ENCODE measurements at regions not wholly inside any gene's neighbourhood (a gene's known extent, or its start where the extent isn't known, plus 50 kb on each side); places are given as distances from the start of the nearest gene placed in this dataset.
"Not testable (repeated sequence)": the region's sequence is repeated elsewhere in the genome, so short reads cannot be mapped to it uniquely, and the experiment has no call there.

- Mint-ChIP-seq H3K36me3 (no peaks in the 10 kb centered on the region), H3K4me3 (no peak overlapping the region), H3K27ac (no peak overlapping the region), H3K9me3 (peaks cover 0 to 4% (median 0%) of the 10 kb centered on the region in 9 donors), H3K27me3 (peaks cover 0 to 1% (median 0%) of the 10 kb centered on the region in 5 donors), H3K4me1 (no peaks in the 10 kb centered on the region)
- DNase-seq (no peak), ATAC-seq (no peak)
- POLR2A ChIA-PET, result no interaction called here
Measured at GRCh38 chr9:106023455-106023854, 329.1 kb downstream of the TMEM38B start.

- Mint-ChIP-seq H3K4me1 (no peaks in the 10 kb centered on the region), H3K4me3 (no peak overlapping the region), H3K36me3 (peaks cover 0 to under 1% (median 0%) of the 10 kb centered on the region in 3 donors), H3K27ac (no peak overlapping the region), H3K9me3 (peaks cover 0 to 10% (median 5%) of the 10 kb centered on the region in 9 donors), H3K27me3 (peaks cover 0 to 1% (median 0%) of the 10 kb centered on the region in 5 donors)
- DNase-seq, result no peak
- POLR2A ChIA-PET, result no interaction called here
- ATAC-seq, result no peak
Measured at GRCh38 chr9:106025453-106025852, 331.1 kb downstream of the TMEM38B start.

GRCh38 chr9:106030146-106030545, 335.8 kb downstream of the TMEM38B start:
- Mint-ChIP-seq H3K4me3 (peak overlapping the region in 1 of 10 donors; percentile 7), H3K9me3 (peaks cover 4 to 18% (median 9%) of the 10 kb centered on the region in 9 donors)
- H3K36me3 Mint-ChIP-seq, H3K4me1 Mint-ChIP-seq, DNase-seq, ATAC-seq, H3K27ac Mint-ChIP-seq, H3K27me3 Mint-ChIP-seq, POLR2A ChIA-PET: not testable (repeated sequence)

GRCh38 chr9:106032978-106033377, 338.6 kb downstream of the TMEM38B start:
- peaks cover 0 to 3% (median 0%) of the 10 kb centered on the region in 3 donors for H3K36me3 Mint-ChIP-seq
- H3K27ac Mint-ChIP-seq, result no peak overlapping the region
- POLR2A ChIA-PET, result no interaction called here
- peaks cover 0 to 3% (median 0%) of the 10 kb centered on the region in 5 donors for H3K27me3 Mint-ChIP-seq
- no peaks in the 10 kb centered on the region for H3K4me1 Mint-ChIP-seq
- ATAC-seq (no peak), DNase-seq (no peak)
- peaks cover 4 to 18% (median 9%) of the 10 kb centered on the region in 9 donors for H3K9me3 Mint-ChIP-seq
- no peak overlapping the region for H3K4me3 Mint-ChIP-seq

- POLR2A ChIA-PET, result no interaction called here
- H3K9me3 Mint-ChIP-seq, result peaks cover 0 to 8% (median 5%) of the 10 kb centered on the region in 9 donors
- no peak overlapping the region for H3K4me3 Mint-ChIP-seq
- H3K27ac Mint-ChIP-seq, result no peak overlapping the region
- ATAC-seq, result no peak
- no peak for DNase-seq
- no peaks in the 10 kb centered on the region for H3K4me1 Mint-ChIP-seq
- H3K27me3 Mint-ChIP-seq, result peaks cover 0 to 3% (median 0%) of the 10 kb centered on the region in 5 donors
- no peaks in the 10 kb centered on the region for H3K36me3 Mint-ChIP-seq
Measured at GRCh38 chr9:106035806-106036205, 341.5 kb downstream of the TMEM38B start.

GRCh38 chr9:106038266-106039001, 344.1 kb downstream of the TMEM38B start:
- Mint-ChIP-seq H3K4me3 (no peak overlapping the region), H3K9me3 (peaks cover 0 to 5% (median 0%) of the 10 kb centered on the region in 9 donors), H3K4me1 (no peaks in the 10 kb centered on the region), H3K27me3 (peaks cover 0 to 2% (median 0%) of the 10 kb centered on the region in 5 donors), H3K36me3 (no peaks in the 10 kb centered on the region), H3K27ac (no peak overlapping the region)
- POLR2A ChIA-PET, result no interaction called here
- DNase-seq (no peak), ATAC-seq (no peak)

GRCh38 chr9:106039151-106039935, 345.0 kb downstream of the TMEM38B start:
- H3K4me1 Mint-ChIP-seq, result no peaks in the 10 kb centered on the region
- H3K4me3 Mint-ChIP-seq, result no peak overlapping the region
- DNase-seq, result no peak
- POLR2A ChIA-PET, result no interaction called here
- ATAC-seq, result no peak
- peaks cover 0 to 5% (median under 1%) of the 10 kb centered on the region in 9 donors for H3K9me3 Mint-ChIP-seq
- H3K27me3 Mint-ChIP-seq, result no peaks in the 10 kb centered on the region
- H3K36me3 Mint-ChIP-seq, result no peaks in the 10 kb centered on the region
- H3K27ac Mint-ChIP-seq, result no peak overlapping the region

GRCh38 chr9:106041920-106042319, 347.6 kb downstream of the TMEM38B start:
- H3K36me3 Mint-ChIP-seq, ATAC-seq, DNase-seq, H3K4me1 Mint-ChIP-seq, H3K4me3 Mint-ChIP-seq, H3K27ac Mint-ChIP-seq, H3K9me3 Mint-ChIP-seq, H3K27me3 Mint-ChIP-seq, POLR2A ChIA-PET: not testable (repeated sequence)

GRCh38 chr9:106051545-106051944, 357.2 kb downstream of the TMEM38B start:
- DNase-seq (no peak), ATAC-seq (no peak)
- H3K27me3 Mint-ChIP-seq, result peaks cover 0 to 2% (median 0%) of the 10 kb centered on the region in 5 donors
- H3K4me1 Mint-ChIP-seq, result no peaks in the 10 kb centered on the region
- H3K9me3 Mint-ChIP-seq, result peaks cover 0 to 18% (median 3%) of the 10 kb centered on the region in 9 donors
- H3K27ac Mint-ChIP-seq, result no peak overlapping the region
- POLR2A ChIA-PET, result no interaction called here
- no peak overlapping the region for H3K4me3 Mint-ChIP-seq
- H3K36me3 Mint-ChIP-seq, result peaks cover 0 to 5% (median 0%) of the 10 kb centered on the region in 3 donors

- Mint-ChIP-seq H3K4me1 (no peaks in the 10 kb centered on the region), H3K9me3 (peaks cover 0 to 13% (median 2%) of the 10 kb centered on the region in 9 donors), H3K36me3 (peaks cover 0 to 5% (median 0%) of the 10 kb centered on the region in 3 donors), H3K4me3 (no peak overlapping the region), H3K27me3 (peaks cover 0 to 2% (median 0%) of the 10 kb centered on the region in 5 donors), H3K27ac (no peak overlapping the region)
- no peak for DNase-seq
- POLR2A ChIA-PET, result no interaction called here
- ATAC-seq, result no peak
Measured at GRCh38 chr9:106052166-106052565, 357.8 kb downstream of the TMEM38B start.

- H3K27ac Mint-ChIP-seq, result no peak overlapping the region
- H3K4me1 Mint-ChIP-seq, result no peaks in the 10 kb centered on the region
- peaks cover 0 to 10% (median 2%) of the 10 kb centered on the region in 9 donors for H3K9me3 Mint-ChIP-seq
- ATAC-seq, result no peak
- POLR2A ChIA-PET, result no interaction called here
- peaks cover 0 to 2% (median 0%) of the 10 kb centered on the region in 5 donors for H3K27me3 Mint-ChIP-seq
- no peak for DNase-seq
- peaks cover 0 to 5% (median 0%) of the 10 kb centered on the region in 3 donors for H3K36me3 Mint-ChIP-seq
- H3K4me3 Mint-ChIP-seq, result no peak overlapping the region
Measured at GRCh38 chr9:106052735-106053134, 358.4 kb downstream of the TMEM38B start.

GRCh38 chr9:106056328-106056727, 362.0 kb downstream of the TMEM38B start:
- H3K27me3 Mint-ChIP-seq, result peaks cover 0 to 3% (median 0%) of the 10 kb centered on the region in 5 donors
- H3K36me3 Mint-ChIP-seq, result peaks cover 0 to 5% (median 0%) of the 10 kb centered on the region in 3 donors
- no peak for ATAC-seq
- DNase-seq, result no peak
- POLR2A ChIA-PET, result no interaction called here
- H3K4me3 Mint-ChIP-seq, result no peak overlapping the region
- H3K9me3 Mint-ChIP-seq, result peaks cover 0 to 6% (median 2%) of the 10 kb centered on the region in 9 donors
- no peak overlapping the region for H3K27ac Mint-ChIP-seq
- no peaks in the 10 kb centered on the region for H3K4me1 Mint-ChIP-seq

- POLR2A ChIA-PET, result no interaction called here
- no peak for ATAC-seq
- no peak overlapping the region for H3K27ac Mint-ChIP-seq
- no peak for DNase-seq
- peaks cover 0 to 3% (median 0%) of the 10 kb centered on the region in 5 donors for H3K27me3 Mint-ChIP-seq
- H3K4me3 Mint-ChIP-seq, result no peak overlapping the region
- no peaks in the 10 kb centered on the region for H3K4me1 Mint-ChIP-seq
- peaks cover 0 to 6% (median 2%) of the 10 kb centered on the region in 9 donors for H3K9me3 Mint-ChIP-seq
- H3K36me3 Mint-ChIP-seq, result peaks cover 0 to 5% (median 0%) of the 10 kb centered on the region in 3 donors
Measured at GRCh38 chr9:106058460-106058859, 364.1 kb downstream of the TMEM38B start.

All from naive thymus-derived CD8-positive, alpha-beta T cell (primary cell).